OCI-LY3 (cell line): ENCODE measurements at regions not wholly inside any gene's neighbourhood (a gene's known extent, or its start where the extent isn't known, plus 50 kb on each side); places are given as distances from the start of the nearest gene placed in this dataset.

Source experiments
- H2AFZ ChIP-seq: fragments of 200-600, 300-600 bp; shearing (Covaris generic); 2 replicates; pipeline ENCODE4 v1.6.0; 2014; ENCODE audit warnings: antibody characterized with exemption, low read depth, low read length
- H3K27ac ChIP-seq: fragments of 200-600, 300-600 bp; sonication (generic); 2 replicates; pipeline ENCODE4 v1.5.1; 2014; ENCODE audit warnings: mild to moderate bottlenecking, low read length, moderate library complexity, mixed read lengths
- H3K27me3 ChIP-seq: fragments of 200-600, 300-600 bp; sonication (generic); 2 replicates; pipeline ENCODE4 v1.6.1; 2014; ENCODE audit warnings: low read depth, low read length, mixed read lengths
- H3K36me3 ChIP-seq: fragments of 200-600, 300-600 bp; sonication (generic); replicated peaks from 2 replicates; pipeline ENCODE3; 2014; ENCODE audit warnings: low read depth, low read length, mixed read lengths
- H3K4me1 ChIP-seq: fragments of 300-600, 200-600 bp; sonication (generic); 2 replicates; pipeline ENCODE4 v1.6.1; 2014; ENCODE audit warnings: low read length, mixed read lengths
- H3K4me2 ChIP-seq: fragments of 200-600, 300-600 bp; sonication (generic); 2 replicates; pipeline ENCODE4 v1.6.1; 2014; ENCODE audit warnings: low read length, mixed read lengths
- H3K4me3 ChIP-seq: fragments of 300-600, 200-600 bp; sonication (generic); 2 replicates; pipeline ENCODE4 v1.5.1; 2014; ENCODE audit warnings: antibody characterized with exemption, mild to moderate bottlenecking, low read length, moderate library complexity
- H3K79me2 ChIP-seq: fragments of 300-600, 200-600 bp; shearing (Covaris generic); 2 replicates; pipeline ENCODE4 v1.6.1; 2014; ENCODE audit warnings: mild to moderate bottlenecking, low read length, mixed read lengths
- H3K9ac ChIP-seq: fragments of 300-600, 200-600 bp; shearing (Covaris generic); 2 replicates; pipeline ENCODE4 v1.6.0; 2014; ENCODE audit warnings: mild to moderate bottlenecking, low read length, moderate library complexity
- H3K9me3 ChIP-seq: fragments of 200-600, 300-600 bp; shearing (Covaris generic); 2 replicates; pipeline ENCODE4 v1.6.1; 2014; ENCODE audit warnings: low read length, mixed read lengths; ENCODE audit not compliant: insufficient read depth
- H4K20me1 ChIP-seq: fragments of 200-600, 300-600 bp; sonication (generic); 2 replicates; pipeline ENCODE4 v1.6.1; 2016; ENCODE audit warnings: low read length, mixed read lengths; ENCODE audit not compliant: insufficient read depth
- CTCF ChIP-seq: fragments of 200-600, 300-600 bp; sonication (generic); IDR thresholded peaks from 2 replicates; pipeline ENCODE4 v1.5.1; 2014; ENCODE audit warnings: antibody characterized with exemption, low read length, low read depth
- EZH2phosphoT487 ChIP-seq: fragments of 200-600 bp; shearing (Covaris generic); IDR thresholded peaks from 2 replicates; pipeline ENCODE4 v1.6.1; 2018; ENCODE audit warnings: antibody characterized with exemption, mixed run types, low read depth

GRCh38 chr11:106384429-106384828 is 307.0 kb downstream of the AASDHPPT start:
- no peaks in the 10 kb centered on the region for H4K20me1 ChIP-seq
- no peak overlapping the region for H2AFZ ChIP-seq
- no peaks in the 10 kb centered on the region for H3K4me1 ChIP-seq
- no peaks in the 10 kb centered on the region for H3K36me3 ChIP-seq
- no peak overlapping the region for H3K27ac ChIP-seq
- no peak overlapping the region for H3K4me2 ChIP-seq
- H3K9me3 ChIP-seq, result no peaks in the 10 kb centered on the region
- TF ChIP-seq CTCF (no peak), EZH2phosphoT487 (no peak)
- H3K4me3 ChIP-seq, result no peak overlapping the region
- H3K27me3 ChIP-seq, result no peaks in the 10 kb centered on the region
- H3K79me2 ChIP-seq, result no peaks in the 10 kb centered on the region
- H3K9ac ChIP-seq, result no peak overlapping the region

GRCh38 chr11:106386519-106386918 is 309.1 kb downstream of the AASDHPPT start:
- Histone ChIP-seq H3K27ac (no peak overlapping the region), H4K20me1 (no peaks in the 10 kb centered on the region), H3K27me3 (no peaks in the 10 kb centered on the region), H3K79me2 (no peaks in the 10 kb centered on the region), H3K36me3 (no peaks in the 10 kb centered on the region), H3K4me1 (no peaks in the 10 kb centered on the region), H3K4me2 (no peak overlapping the region), H2AFZ (no peak overlapping the region), H3K9me3 (no peaks in the 10 kb centered on the region), H3K4me3 (no peak overlapping the region), H3K9ac (no peak overlapping the region)
- no peak for TF ChIP-seq EZH2phosphoT487
- TF ChIP-seq CTCF, result no peak

GRCh38 chr11:106389101-106389500 is 311.6 kb downstream of the AASDHPPT start:
- Histone ChIP-seq H3K4me3 (no peak overlapping the region), H4K20me1 (no peaks in the 10 kb centered on the region), H3K79me2 (no peaks in the 10 kb centered on the region), H3K9me3 (no peaks in the 10 kb centered on the region), H2AFZ (no peak overlapping the region), H3K36me3 (no peaks in the 10 kb centered on the region), H3K4me1 (no peaks in the 10 kb centered on the region), H3K27ac (no peak overlapping the region), H3K27me3 (no peaks in the 10 kb centered on the region), H3K4me2 (no peak overlapping the region), H3K9ac (no peak overlapping the region)
- TF ChIP-seq CTCF (no peak), EZH2phosphoT487 (no peak)

GRCh38 chr11:106390078-106390477 is 312.6 kb downstream of the AASDHPPT start:
- Histone ChIP-seq H3K9ac (no peak overlapping the region), H3K79me2 (no peaks in the 10 kb centered on the region), H3K4me3 (no peak overlapping the region), H3K36me3 (no peaks in the 10 kb centered on the region), H3K4me2 (no peak overlapping the region), H4K20me1 (no peaks in the 10 kb centered on the region), H2AFZ (no peak overlapping the region), H3K27ac (no peak overlapping the region), H3K27me3 (no peaks in the 10 kb centered on the region), H3K4me1 (no peaks in the 10 kb centered on the region), H3K9me3 (no peaks in the 10 kb centered on the region)
- TF ChIP-seq EZH2phosphoT487 (no peak), CTCF (no peak)
